HG03558 (cell line): ENCODE measurements at regions not wholly inside any gene's neighbourhood (a gene's known extent, or its start where the extent isn't known, plus 50 kb on each side); places are given as distances from the start of the nearest gene placed in this dataset.

ENCODE experiments used
- ATAC-seq: cut with Tn5 transposase; IDR thresholded peaks from one replicate; pipeline ENCODE4 v1.9.1; 2021; ENCODE audit warnings: moderate number of reproducible peaks; ENCODE audit not compliant: unreplicated experiment; ENCODE audit errors: extremely low read depth

DNA sequence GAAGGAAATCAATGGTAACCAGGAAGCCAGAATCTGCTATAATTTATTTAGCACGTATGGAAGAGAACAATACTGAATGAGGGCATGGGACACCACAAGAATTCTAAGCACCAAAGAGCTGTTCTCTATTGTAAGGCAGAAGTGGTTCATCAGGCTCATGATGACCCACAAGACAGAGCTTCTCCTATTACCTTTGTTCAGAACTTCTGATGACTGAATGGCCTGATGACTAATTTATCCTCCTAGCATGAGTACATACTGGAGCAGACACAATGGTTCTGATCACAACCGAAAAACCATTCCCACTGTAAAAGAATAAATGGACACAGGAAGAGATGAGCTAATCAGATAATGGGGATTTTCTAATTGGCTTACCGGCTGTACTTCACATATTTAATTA, 329.8 kb upstream of the PDE4D start:
- no peak for ATAC-seq

DNA sequence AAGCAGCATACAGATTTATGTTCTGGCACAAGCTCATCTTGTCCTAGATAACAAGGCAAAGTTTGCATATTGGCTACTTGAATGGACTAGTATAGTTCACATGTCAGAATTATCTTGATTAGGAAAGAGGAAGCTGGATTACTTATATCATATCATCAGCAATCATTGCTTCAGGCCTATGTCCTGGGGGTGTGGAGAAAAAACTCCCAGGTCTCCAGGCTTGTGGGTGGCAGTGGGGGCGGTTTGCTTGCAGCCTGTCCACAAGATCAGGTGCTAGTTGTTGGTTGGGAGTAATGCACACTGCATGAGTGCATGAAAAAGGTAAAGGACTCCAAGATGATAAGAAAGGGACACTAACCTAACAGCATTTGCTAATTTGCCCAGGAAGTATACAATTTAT, 326.4 kb upstream of the PDE4D start:
- no peak for ATAC-seq

DNA sequence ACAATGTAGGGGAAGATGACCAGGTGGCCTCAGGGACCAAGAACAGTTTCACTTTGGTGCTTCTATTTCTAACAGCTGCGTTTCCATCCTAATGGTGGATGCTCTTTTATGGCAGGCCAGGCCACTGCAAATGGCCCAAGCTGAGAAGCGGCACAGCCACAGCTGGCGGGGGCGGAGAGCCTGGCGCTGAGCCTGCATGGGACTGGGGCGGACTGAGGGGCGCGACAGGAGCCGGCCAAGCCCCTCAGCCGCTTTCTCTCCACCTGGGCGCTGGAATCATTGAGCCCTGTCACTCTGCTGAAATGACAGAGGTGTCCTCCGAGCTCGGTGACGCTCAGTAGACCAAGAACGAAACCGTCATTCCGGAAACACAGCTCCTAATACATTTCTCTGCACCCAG, 317.3 kb upstream of the PDE4D start:
- ATAC-seq: no peak

DNA sequence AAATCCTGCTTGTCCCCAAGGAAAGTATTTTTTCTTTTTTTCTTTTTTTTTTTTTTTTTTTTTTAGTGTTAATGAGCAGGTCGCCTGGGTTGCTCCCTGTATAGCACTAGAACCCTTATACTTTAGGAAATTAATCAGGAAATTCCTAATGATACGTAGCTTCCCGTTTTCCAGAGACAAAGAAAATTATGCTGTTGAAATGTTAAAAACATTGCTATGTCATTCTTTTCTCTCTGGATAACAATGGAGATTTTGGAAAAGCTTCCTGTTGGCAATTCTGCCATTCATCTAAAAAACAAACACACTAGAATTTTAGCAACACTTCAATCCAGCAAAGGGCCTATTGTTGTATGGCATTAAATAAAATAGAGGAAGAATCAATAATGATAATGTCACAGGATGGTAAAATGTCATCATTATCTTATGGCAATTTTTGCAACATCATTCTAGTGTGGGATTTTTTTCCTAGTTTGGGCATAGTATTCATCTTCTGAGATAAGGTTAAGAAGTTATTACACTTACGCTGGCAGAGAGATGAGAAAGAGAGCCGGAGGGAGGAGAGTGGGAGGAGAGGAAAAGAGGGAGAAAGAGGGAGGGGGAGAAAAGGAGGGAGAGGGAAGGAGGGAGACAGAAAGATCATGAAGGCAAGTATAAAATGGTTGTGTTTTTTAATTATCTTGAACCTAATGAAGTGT, 315.8 kb upstream of the PDE4D start:
- no peak for ATAC-seq

DNA sequence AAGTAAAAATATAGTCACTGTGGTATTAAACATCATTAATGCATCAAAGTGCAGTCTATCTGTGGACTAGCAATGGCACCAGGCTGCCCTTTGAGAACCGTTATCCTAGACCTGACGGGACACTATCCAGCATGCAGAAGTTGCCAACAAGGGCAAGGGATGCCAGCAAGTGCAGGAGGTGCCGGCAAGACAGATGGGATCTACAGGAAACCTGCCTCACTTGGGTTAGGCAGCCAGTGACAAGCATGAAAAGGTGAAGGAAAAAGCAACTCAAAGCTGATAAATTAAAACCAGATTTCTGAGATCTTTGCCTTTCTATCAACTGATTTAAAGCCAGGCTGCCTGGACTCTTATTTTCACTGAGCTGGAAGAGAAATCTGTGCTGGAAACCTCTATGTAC, 315.2 kb upstream of the PDE4D start:
- ATAC-seq: no peak

DNA sequence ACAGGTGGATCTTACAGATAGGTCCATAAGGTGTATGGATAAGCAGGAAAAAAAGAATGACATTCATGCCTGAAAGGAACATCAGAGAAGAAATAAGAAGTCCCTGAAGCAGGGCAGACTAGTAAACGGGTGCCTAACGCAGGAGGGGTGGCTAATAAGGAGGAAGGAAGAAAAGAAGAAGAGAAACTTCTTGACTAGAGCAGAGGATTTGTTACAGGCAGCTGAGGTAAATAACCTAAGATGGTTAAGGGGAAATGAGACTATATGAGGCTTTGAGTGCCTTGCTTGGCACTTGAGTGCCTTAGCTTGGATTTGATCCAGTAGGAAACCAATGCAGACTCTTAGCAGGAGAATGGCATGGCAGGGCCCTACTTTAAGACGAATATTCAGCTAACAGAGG, 313.5 kb upstream of the PDE4D start:
- peak; percentile 91 for ATAC-seq

DNA sequence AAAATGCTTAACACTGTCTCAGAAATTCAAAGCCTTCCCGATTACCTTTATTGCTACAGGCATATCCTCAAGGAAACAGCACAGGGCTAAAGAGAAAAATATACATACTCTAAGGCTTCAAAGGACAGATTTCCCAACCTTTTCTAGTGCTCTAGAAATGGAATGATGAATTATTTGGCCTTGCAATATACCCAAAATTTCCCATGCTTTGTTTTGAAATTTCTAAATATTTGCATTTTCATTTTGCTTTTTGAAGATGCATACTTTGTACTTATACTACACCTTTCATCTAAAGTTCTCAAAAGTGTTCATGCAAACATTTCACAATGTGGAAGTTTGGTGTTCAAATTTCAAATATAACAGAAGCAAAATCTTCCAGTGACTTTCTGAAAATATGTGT, 312.7 kb upstream of the PDE4D start:
- no peak for ATAC-seq

DNA sequence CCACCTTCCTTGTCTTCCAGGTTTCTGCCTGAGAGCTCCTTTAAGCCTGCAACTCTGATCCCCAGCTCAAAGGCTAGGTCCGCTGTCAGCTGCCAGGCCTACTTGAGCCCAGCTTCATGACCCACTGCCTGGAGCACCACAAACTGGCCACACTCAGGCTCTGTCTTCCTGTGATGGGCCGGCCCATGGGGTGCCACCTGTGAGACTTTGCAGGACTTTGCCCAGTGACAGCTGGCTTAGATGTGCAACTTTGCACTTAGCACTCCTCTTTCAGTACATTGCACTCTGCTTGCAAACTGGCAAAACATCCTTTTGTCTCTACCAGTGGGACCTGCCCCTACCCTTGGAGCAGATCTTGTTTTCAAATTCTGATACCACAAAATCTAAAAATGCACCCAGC, 311.5 kb upstream of the PDE4D start:
- ATAC-seq: no peak

DNA sequence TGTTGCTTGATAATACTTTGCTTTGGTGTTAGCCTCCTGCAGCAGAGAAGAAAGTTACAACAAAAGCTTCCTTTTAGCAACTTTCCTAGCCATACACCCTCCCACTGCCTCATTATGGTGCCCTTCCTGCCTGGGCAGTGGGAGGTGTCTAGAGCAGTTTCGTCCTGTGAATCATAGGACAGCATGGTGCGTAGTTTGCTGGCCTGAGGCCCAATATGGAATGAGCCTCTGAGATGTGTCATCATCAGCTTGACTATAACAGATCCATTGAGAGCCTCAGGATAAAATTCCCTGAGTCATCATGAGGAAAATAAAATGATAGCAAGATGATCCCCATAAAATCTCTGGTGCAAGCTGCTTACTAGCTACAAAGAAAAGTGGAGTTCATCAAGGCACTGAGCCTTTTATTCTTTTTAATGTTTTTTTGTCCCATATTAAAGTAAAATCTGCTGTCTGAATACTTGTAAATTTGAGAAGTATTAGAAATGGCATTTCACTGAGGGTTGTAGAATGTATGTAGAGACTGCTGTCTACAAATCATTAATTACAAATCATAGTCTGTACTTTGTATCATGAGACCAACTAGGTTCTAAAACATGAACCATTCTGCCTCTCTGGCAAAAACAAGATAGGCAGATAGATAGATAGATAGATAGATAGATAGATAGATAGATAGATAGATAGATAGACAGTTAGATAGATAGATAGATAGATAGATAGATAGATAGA, 303.0 kb upstream of the PDE4D start:
- ATAC-seq: no peak

DNA sequence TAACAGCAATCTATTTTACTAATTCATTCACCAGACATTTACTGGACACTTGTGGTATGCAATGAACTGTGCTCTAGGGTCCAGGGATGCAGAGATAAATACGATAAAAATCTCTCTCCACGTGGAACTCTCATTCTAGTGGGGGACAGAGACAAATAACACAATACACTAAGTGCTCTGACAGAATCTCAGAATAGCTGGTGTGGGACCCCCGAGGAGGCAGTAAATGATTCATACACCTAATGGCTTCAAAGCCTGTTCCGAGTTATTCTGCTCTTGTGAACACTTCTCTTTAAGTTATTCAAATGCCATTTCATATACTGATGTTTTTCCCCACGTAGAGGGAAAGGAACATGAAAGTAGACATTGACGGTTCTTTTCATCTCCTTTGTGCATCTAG, 302.0 kb upstream of the PDE4D start:
- ATAC-seq: no peak

DNA sequence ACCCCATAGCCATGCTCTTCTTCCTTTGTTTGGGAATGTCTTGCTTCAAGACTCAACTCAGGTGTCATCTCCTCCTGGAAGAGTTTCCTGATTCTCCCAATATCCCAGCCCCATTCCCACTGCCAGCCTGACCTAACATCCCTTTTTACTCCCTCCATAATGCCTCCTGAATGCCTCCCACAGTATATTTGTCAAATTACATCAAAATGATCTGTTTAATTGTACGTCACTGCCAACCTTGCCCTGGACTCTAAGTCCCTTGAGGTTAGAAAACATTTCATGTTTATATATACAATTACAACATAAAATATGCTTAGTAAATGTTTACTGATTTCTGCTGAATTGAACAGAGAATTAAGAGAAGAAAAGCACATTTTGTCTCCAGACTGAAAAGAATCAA, 301.6 kb upstream of the PDE4D start:
- no peak for ATAC-seq

DNA sequence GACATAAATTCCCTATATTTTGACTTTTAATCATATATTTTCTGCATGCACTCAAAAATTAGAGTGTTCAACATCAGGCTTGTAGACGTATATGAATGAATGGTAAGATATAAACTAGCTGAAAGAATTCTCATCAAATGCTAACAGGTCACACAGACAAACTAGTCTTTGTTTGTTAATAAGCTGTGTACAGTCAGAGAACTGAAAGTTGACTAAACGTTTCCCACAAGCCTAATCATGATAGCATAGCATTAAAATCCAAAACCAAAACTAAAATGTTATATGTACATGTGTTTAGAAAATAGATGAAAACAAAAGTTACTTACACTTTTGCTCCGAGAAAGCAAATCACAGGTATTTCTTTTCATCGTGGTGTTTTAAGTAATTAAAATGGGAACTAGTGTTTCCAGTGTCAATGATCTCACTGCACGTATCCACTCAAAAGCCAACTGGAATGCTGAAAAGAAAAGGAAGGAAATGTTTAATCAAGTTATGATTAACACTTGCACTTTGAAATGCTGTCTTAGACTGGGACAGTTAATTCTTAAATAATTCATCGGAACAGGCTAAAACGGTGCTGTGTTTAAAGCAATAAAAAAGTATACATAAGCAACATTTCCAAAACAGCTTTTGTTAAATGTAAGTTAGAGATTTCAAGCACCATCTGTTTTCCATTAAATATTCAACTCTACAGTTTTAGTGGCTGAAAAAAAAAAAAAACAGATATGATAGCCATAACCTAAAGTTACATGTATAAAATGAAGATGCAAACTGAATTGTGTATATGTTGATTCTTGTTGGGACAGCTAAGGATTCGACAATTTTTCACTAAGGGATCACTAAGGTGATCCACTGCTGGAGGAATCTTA, 291.9 kb upstream of the PDE4D start:
- ATAC-seq: no peak

DNA sequence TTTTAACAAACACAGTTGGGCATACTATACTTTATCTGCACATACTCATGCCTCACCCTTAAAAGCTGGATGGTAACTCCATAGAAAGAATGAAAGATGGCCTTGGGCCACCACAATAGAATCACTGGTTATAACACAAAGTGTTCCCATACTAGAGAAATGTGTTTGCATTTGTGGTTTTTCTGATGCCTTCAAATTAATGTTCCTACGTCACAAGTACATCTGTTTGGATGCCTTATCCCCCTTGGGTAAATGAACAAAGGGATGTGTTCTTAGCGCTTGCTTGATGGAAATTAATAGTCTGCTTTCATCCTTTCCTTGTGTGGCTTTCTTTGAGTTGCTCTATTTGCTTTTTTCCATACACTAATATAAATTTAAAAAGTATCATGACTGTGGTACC, 291.1 kb upstream of the PDE4D start:
- no peak for ATAC-seq

DNA sequence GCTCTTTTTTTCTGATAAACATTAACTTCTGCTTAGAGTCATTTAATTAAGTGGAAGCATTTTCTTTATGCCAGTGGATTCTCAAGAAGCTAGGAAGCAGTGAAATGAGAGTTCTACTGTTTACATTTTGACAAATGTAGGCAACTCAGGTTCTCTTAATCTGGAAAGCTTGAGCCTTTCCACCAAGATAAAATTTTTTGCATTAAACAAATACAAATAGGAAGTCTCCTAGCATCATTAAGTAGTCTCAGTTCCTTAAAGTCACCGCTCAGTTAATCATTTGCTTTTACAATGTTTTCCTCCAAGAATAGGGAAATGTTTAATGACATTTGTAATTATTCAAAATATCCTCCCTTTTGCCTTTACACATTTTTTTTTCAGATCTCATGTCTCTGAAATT, 290.4 kb upstream of the PDE4D start:
- no peak for ATAC-seq

DNA sequence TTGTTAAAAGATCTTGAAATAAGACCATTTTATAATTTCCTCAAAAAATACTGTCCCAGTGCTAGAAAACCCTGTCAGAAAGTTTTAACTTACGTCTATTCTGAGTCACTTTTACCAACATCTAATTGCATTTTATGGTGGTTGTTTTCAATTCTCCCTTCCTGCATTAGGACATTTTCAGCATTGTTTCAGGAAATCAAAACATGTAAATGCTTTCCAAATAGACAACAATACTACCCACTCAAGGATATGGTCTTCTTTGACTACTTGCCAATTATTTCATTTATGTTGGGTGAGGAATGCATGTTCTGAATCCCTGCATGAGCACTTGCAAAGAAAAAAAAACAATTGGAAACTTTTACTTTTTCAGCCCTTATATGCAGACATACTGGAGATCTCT, 284.6 kb upstream of the PDE4D start:
- ATAC-seq: no peak

DNA sequence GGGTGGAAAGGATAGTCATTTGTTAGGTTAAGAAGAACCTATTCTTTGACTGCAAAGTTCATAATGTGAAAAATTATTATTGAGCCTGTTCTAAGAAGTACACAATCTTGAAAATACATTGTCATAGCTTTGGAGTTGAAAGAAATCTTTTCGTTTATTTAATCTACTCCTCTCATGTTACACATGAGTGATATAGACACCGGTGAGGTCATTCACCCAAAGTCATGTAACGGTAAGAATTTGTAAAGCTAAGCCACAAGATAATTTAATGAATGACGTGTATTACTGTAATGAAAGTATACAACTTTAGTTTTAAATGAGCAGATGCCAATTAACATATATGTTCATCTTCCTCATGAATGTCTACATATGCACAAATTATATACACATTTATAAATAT, 284.1 kb upstream of the PDE4D start:
- no peak for ATAC-seq

DNA sequence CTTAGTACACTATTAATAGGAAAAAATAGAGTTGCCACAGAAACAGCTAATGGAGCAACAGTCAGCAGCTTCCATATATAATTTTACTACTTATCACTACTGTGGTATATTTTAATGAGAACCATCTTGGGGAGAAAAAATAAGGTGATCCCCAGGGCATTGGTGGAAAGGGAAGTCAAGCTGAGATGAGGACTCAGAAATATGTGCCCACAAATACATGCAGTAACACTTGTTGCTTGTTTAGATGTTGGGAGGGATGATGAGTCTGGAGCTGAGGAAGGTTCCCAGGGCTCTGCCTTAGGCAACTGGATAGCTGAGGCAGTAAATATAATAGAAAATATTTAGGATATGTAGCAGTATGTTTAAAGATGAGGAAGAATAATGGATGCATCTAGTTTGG, 280.1 kb upstream of the PDE4D start:
- no peak for ATAC-seq

DNA sequence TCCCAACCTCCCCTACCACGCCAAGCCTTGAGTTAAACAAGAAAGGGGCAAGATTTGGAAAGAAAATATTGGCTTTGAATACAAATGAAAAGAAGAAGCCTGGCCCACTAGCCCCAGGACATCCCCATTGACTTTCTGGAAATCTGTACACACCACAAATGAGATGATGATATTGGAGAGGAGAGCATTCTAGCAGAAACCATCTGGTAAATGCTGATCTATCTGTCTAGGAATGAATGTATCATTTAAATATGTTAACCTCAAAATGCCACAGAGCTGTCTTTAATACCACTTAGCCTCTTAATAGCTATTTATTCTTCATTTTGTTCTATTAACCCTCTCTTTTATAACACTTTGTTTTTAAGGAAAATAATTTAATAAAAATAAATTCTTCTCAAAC, 270.2 kb upstream of the PDE4D start:
- ATAC-seq: no peak

DNA sequence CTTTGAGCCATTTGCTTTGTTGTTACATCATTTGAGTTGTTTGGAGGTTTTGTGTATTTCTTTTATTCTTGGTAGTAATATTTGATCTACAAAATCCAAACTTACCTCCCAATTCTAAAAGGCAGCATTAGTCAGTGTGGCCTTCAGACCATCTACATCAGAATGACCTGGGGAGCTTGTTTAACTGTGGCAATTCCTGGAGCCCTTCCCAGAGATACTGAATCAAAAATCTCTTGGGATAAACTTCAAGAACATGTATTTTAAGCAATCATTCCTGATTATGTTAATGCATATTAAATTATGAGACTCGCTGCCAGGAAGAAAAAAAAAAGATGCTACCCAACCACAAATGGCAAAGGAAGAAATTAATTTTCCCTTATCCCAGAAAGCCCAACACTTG, 268.9 kb upstream of the PDE4D start:
- no peak for ATAC-seq

DNA sequence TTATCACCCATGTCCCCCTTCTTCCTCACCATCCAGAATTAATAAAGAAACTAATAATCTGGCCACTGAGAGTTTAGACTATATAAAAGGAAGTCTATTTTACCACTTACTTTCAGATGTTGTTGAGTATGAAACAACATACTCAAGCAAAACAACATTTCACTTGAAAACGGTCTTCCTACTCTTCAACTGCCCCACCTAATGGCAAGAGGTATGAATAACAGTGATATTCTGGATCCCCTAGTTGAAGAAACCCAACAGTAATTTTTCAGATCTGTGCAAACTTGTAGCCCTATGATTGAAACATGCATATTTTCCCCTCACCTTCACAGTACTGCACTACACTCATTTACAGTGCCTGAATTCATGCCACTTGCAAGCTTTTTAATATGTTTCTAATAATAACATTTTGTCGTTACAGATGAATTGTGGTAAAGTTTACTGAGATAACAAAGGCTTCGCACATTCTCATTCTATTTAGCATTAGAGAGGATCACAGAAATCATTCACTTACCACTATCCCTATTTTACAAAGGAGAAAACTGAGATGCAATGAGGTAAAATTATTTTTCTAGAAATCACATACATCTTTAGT, 267.9 kb upstream of the PDE4D start:
- peak; percentile 56 for ATAC-seq

DNA sequence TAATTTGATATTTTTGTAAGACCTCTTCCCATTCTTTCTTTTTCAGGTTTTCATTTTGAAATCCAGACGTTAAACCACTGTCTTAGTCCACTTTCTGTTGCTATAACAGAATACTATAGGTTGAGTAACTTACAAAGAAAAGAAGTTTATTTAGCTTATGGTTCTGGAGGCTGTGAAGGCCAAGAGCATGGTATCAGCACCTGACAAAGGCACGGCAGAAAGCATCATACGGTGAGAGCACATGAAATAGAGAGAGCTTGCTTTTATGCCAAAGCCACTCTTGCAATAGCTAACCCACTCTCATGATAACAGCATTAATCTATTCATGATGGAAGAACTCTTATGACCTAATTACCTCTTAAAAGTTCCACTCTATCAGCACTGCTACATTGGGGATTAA, 255.6 kb upstream of the PDE4D start:
- no peak for ATAC-seq
